Head of caudate nucleus (tissue), 42 donors: ENCODE measurements at regions not wholly inside any gene's neighbourhood (a gene's known extent, or its start where the extent isn't known, plus 50 kb on each side); places are given as distances from the start of the nearest gene placed in this dataset.
"Not testable (repeated sequence)": the region's sequence is repeated elsewhere in the genome, so short reads cannot be mapped to it uniquely, and the experiment has no call there.

Experiments used
- DNase-seq, 42 donors: peaks; one replicate each; pipeline versions ENCODE4 v3.0.0 to v3.0.0-alpha.2; 2020 to 2021; ENCODE audit warnings: mixed read lengths in 7 of 42
- intact Hi-C: fragments of 100-400 bp; cut with DNase I; formaldehyde crosslinking; loops from one replicate; pipeline ENCODE4 v1.15.0; 2022

DNA sequence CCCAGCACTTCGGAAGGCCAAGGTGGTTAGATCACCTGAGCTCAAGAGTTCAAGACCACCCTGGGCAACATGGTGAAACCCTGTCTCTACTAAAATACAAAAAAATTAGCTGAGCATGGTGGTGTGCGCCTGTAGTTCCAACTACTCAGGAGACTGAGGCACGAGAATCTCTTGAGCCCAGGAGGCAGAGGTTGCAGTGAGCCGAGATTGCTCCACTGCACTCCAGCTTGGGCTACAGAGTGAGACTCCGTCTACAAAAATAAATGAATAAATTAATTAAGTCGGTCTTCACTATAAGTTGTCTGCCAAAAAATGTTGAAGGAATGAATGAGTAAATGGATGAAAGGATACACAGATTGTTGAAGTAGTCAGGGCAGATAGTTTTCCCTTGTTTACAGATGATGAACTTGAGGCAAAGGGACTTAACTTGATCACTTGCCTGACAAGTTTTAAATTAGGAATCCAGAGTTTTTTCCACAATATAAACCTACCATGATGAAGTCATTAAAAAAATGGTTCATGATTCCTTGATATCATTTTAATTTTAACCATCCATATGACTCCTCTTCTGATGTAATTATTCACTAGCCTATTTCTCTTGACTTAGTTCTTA is 130.8 kb downstream of the TLR5 start:
- DNase-seq, result no peak
- intact Hi-C loops, result no loop called here

DNA sequence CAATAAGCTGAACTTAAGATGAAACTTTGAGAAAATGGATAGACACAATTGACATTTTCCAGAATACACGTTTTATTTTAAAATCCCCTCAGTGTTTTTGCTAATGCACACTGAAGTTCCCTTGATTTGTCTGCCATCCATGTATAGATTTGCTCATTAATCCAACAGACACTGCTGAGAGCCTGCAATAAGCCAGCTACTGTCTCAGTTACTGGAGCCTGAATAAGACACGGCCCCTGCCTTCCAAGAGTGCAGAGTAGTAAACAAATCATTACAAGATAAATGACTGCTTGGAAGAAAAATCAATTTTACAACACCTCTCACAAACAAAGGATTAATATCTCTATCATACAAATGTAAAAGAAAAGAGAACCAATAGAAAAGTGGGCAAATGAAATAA is 130.1 kb downstream of the TLR5 start:
- intact Hi-C loops, result no loop called here
- DNase-seq, result no peak

DNA sequence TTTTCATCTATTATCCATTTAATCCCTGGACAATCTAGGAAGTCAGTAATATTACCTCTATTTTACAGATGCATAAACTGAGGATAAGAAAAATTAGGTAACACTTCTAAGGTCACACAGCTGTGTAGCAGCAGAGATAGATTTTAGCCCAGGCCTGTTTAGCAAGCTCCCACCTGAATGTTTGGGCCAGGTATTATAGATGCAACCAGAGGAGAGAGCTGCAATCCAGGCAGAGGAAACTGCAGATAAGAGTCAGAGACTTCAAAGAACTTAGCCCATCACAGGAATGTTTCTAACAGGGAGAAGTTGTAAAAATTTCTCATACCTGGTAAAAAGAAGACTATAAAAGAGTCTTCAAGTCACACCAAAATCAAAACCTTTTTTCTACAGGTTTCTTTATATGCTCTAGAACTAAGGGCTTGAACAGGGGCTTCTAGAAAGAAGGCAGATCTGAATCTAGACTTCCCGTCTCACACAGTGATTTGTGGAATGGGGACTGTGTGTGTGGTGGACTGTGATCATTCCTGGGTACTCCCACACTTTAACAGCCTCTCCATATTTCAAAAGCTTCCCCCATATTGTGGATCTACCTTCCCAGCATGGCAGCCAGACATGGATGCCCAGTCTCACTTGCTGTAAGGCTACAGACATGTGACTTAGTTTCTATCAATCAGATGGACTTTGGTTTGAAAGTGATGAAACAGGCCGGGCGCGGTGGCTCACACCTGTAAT is 128.7 kb downstream of the TLR5 start:
- intact Hi-C loops, result no loop called here
- no peak for DNase-seq

- no peak for DNase-seq
- intact Hi-C loops, result no loop called here
Measured at GRCh38 chr1:223016381-223016780, 126.7 kb downstream of the TLR5 start.

- no peak for DNase-seq
- intact Hi-C loops, result no loop called here
Measured at GRCh38 chr1:223016890-223017289, 126.2 kb downstream of the TLR5 start.

- intact Hi-C loops, result no loop called here
- DNase-seq, result no peak
Measured at GRCh38 chr1:223017291-223017690, 125.8 kb downstream of the TLR5 start.

- no peak for DNase-seq
- intact Hi-C loops, result no loop called here
Measured at GRCh38 chr1:223018534-223018933, 124.5 kb downstream of the TLR5 start.

DNA sequence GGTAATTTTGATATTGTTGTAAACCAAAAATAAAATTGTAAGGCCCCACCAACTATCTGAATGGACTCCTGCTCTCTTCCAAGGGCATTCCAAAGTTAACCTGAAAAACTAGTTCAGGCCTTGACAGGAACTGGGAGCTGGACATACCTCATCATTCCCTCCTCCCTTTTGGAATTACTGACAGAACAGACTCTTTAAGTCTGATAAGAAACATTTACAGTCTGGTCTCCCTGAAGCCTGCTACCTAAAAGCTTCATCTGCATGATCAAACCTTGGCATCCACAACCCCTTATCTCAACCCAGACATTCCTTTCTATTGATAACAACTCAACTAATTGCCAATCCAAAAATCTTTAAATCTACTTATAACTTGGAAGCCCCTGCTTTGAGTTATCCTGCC is 123.8 kb downstream of the TLR5 start:
- DNase-seq, result peak in 1 of 42 donors; percentile 4
- intact Hi-C loops, result no loop called here

DNA sequence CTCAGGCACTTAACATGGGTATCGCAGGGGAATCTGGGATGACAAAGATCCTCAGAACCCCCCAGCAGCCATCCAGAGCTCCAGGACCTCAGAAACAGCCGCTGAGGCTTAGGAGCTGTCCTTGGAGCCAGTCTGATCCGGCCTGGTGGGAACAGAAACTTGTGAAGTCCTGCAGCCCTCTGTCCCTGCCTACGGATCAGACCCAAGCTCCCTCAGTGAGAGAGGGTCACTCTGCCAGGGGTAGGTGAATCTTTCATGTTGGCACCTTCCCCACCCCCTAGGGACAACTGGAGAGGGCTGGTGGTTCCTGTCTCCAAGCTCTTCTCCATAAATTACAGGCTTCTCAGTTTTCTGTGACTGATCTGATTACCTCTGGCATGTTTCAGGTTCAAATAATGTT is 122.3 kb downstream of the TLR5 start:
- intact Hi-C loops, result no loop called here
- DNase-seq, result peak in 1 of 42 donors; percentile 18

GRCh38 chr1:223022641-223023473 is 120.2 kb downstream of the TLR5 start:
- intact Hi-C loops, result no loop called here
- DNase-seq, result no peak

DNA sequence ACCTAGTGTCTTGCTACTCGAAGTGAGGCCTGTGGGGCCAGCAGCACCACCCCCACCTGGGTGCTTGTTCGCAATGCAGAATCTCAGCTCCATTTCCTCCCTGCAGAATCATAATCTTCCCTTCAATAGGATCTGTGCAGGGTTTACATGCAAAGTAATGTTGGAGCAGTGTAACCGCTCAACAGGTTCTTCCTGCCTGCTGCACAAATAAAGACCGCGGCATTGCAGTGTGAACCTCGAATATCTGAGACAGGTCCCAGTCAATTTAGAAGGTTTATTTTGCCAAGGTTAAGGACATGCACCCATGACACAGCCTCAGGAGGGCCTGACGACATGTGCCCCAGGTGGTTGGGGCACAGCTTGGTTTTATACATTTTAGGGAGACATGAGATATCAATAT is 119.2 kb downstream of the TLR5 start:
- intact Hi-C loops, result no loop called here
- DNase-seq, result no peak

DNA sequence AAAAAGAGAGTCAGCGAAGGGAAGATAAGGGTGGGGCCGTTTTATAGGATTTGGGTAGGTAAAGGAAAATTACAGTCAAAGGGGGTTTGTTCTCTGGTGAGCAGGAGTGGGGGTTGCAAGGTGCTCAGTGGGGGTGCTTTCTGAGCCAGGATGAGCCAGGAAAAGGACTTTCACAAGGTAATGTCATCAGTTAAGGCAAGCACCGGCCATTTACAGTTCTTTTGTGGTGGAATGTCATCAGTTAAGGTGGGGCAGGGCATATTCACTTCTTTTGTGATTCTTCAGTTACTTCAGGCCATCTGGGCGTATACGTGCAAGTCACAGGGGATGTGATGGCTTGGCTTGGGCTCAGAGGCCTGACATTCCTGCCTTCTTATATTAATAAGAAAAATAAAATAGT is 118.6 kb downstream of the TLR5 start:
- DNase-seq, intact Hi-C loops: not testable (repeated sequence)

GRCh38 chr1:223025190-223025734 is 117.8 kb downstream of the TLR5 start:
- DNase-seq, intact Hi-C loops: not testable (repeated sequence)

DNA sequence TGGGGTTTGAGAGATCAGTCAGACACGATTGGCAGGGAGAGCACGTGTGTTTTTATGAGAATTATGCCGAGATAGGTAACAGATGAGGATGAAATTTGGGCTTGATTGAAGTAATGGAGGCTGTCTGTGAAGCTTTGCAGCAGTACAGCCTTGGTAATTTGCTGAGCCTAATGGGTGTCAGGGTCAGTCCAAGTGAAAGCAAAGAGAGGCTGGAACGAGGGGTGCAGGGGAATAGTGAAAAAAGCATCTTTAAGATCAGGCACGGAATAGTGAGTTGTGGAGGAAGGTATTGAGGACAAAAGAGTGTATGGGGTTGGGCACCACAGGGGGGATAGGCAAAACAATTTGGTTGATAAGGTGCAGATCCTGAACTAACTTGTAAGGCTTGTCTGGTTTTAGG is 116.4 kb downstream of the TLR5 start:
- DNase-seq, result not testable (repeated sequence)

GRCh38 chr1:223029985-223030769 is 112.9 kb downstream of the TLR5 start:
- DNase-seq, result peak in 1 of 42 donors; percentile 12

More for the DNA sequence above, 116.4 kb downstream of the TLR5 start:
- intact Hi-C loops, result not testable (repeated sequence)

DNA sequence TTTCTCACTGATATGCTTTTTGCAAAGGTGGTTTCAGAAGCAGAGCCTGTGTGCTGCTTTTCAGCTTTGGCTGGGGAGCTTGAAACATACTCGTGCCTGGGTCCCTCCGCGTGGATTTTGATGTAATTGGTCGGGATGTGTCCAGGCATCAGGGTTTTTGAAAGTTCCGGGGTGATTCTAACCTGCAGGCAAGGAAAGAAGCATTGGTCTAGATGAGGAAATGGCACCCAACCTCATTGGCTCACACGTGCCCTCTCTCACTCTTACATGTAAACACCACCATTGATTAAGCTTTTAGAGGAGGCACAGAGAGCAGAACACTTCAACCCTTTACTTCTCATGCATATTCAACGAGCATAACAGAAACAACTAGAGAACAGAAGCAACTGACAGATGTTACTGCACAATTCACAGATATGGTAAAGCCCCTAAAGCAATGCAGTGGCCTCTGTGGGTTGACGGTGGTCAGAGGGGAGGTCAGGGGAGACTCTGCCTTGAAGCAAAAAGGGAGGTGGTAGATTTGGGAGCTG is 112.1 kb downstream of the TLR5 start:
- peak in 1 of 42 donors; percentile 16 for DNase-seq
- intact Hi-C loops, result no loop called here

More at GRCh38 chr1:223029985-223030769, 112.9 kb downstream of the TLR5 start:
- intact Hi-C loops, result no loop called here

DNA sequence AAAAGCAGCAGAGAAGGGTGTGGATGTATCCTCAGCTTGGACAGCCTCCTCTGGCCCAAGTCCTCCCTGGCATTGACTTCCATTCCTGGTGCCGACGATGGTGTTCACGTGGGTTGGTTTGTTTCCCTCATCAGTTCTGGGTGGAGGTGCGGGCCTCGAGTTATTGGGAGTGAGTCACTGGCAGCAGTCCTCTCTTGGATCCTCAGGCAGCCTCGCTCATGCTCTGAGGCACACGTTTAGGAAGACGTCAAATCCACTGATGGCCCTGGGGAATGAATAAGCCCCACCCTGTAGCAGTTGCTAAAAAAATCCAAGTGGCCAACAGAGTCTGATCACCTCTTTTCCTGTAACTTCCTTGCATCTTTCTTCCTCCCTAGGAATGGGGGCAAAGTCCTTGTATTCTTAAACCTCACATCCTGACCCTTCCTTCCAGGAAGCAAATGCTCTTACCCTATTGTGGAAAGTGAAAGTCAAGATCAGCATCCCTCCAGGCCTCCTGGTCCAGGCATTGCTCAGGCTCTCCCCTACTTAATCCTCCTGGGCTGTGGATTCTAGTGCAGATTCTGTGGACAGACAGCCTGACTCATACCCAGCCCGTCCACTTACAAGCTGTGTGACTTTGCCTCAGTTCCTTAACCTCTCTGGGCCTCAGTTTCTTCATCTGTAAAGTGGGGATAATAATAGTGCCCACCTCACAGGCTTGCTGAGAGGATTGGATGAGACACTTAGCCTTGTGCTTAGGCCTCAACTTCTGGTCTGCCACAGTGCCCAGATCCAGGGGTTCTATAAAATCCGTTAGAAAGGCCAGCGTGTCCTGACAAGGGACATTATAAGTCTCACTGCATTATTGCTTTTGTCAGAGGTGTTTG is 111.1 kb downstream of the TLR5 start:
- intact Hi-C loops, result no loop called here
- peak in 1 of 42 donors; percentile 35 for DNase-seq

GRCh38 chr1:223033658-223034057 is 109.4 kb downstream of the TLR5 start:
- intact Hi-C loops, result no loop called here
- no peak for DNase-seq
